Neural cell (in vitro differentiated cells): ENCODE measurements at regions not wholly inside any gene's neighbourhood (a gene's known extent, or its start where the extent isn't known, plus 50 kb on each side); places are given as distances from the start of the nearest gene placed in this dataset.

ENCODE experiments used
- H2AFZ ChIP-seq: fragments of 200-600, 300-800 bp; sonication (generic), shearing (Covaris generic); 2 replicates; pipeline ENCODE4 v1.6.0; 2014; ENCODE audit warnings: low read depth, mild to moderate bottlenecking, antibody characterized with exemption, low read length, moderate library complexity
- H3F3A ChIP-seq: fragments of 200-600 bp; shearing (Covaris generic); 2 replicates; pipeline ENCODE4 v1.6.1; 2016; ENCODE audit warnings: mild to moderate bottlenecking, moderate library complexity, mixed read lengths, antibody characterized with exemption, low read length; ENCODE audit not compliant: insufficient read depth, poor library complexity, severe bottlenecking
- H3K27ac ChIP-seq: fragments of 200-600, 300-800 bp; sonication (generic), shearing (Covaris generic); 2 replicates; pipeline ENCODE4 v1.5.1; 2014; ENCODE audit warnings: mild to moderate bottlenecking, low read length, moderate library complexity
- H3K27me3 ChIP-seq: fragments of 300-800, 200-600 bp; sonication (generic), shearing (Covaris generic); 2 replicates; pipeline ENCODE4 v1.6.0; 2014; ENCODE audit warnings: mild to moderate bottlenecking, low read depth, low read length, moderate library complexity; ENCODE audit not compliant: insufficient read depth
- H3K36me3 ChIP-seq: fragments of 300-800, 200-600 bp; sonication (generic), shearing (Covaris generic); 2 replicates; pipeline ENCODE4 v1.5.1; 2014; ENCODE audit warnings: mild to moderate bottlenecking, antibody characterized with exemption, low read length, moderate library complexity; ENCODE audit not compliant: insufficient read depth
- H3K4me2 ChIP-seq: fragments of 300-800, 200-600 bp; sonication (generic), shearing (Covaris generic); 2 replicates; pipeline ENCODE4 v1.6.0; 2014; ENCODE audit warnings: mild to moderate bottlenecking, low read length
- H3K4me3 ChIP-seq: fragments of 300-800, 200-600 bp; sonication (generic), shearing (Covaris generic); 2 replicates; pipeline ENCODE4 v1.5.1; 2014; ENCODE audit warnings: mild to moderate bottlenecking, low read length, moderate library complexity
- H3K79me2 ChIP-seq: fragments of 200-600 bp; shearing (Covaris generic); replicated peaks from 2 replicates; pipeline ENCODE4 v1.6.0; 2014; ENCODE audit warnings: mild to moderate bottlenecking, low read length, moderate library complexity; ENCODE audit not compliant: insufficient read depth
- H3K9ac ChIP-seq: fragments of 300-800, 200-600 bp; sonication (generic), shearing (Covaris generic); 2 replicates; pipeline ENCODE4 v1.6.1; 2016; ENCODE audit warnings: mild to moderate bottlenecking, low read length, mixed read lengths
- H3K9me2 ChIP-seq: fragments of 200-600 bp; shearing (Covaris generic); 2 replicates; pipeline ENCODE4 v1.6.1; 2016; ENCODE audit warnings: mild to moderate bottlenecking, low read length, mixed read lengths; ENCODE audit not compliant: insufficient read depth
- H3K9me3 ChIP-seq: fragments of 200-600, 300-800 bp; sonication (generic), shearing (Covaris generic); 2 replicates; pipeline ENCODE4 v1.6.1; 2016; ENCODE audit warnings: mild to moderate bottlenecking, mixed run types, low read length, moderate library complexity, mixed read lengths
- H4K20me1 ChIP-seq: fragments of 200-600 bp; shearing (Covaris generic); 2 replicates; pipeline ENCODE4 v1.6.1; 2016; ENCODE audit warnings: mild to moderate bottlenecking, mixed run types; ENCODE audit not compliant: insufficient read depth
- CTCF ChIP-seq: fragments of 450-650 bp; IDR thresholded peaks from 2 replicates; pipeline ENCODE4 v1.5.1; 2014; ENCODE audit warnings: antibody characterized with exemption, mild to moderate bottlenecking, moderate library complexity; ENCODE audit not compliant: poor library complexity, severe bottlenecking
- EP300 ChIP-seq: fragments of 450-650 bp; conservative IDR thresholded peaks from 2 replicates; pipeline ENCODE4 v1.6.1; 2014; ENCODE audit warnings: antibody characterized with exemption, mild to moderate bottlenecking, moderate library complexity; ENCODE audit not compliant: poor library complexity, severe bottlenecking
- EZH2 ChIP-seq: fragments of 200-600, 300-800 bp; shearing (Covaris generic), sonication (generic); IDR thresholded peaks from 2 replicates; pipeline ENCODE4 v1.6.1; 2014; ENCODE audit warnings: antibody characterized with exemption, low read length, borderline replicate concordance, mild to moderate bottlenecking; ENCODE audit not compliant: insufficient read depth, poor library complexity, severe bottlenecking
- MXI1 ChIP-seq: fragments of 450-650 bp; conservative IDR thresholded peaks from 2 replicates; pipeline ENCODE4 v1.6.1; 2014; ENCODE audit warnings: antibody characterized with exemption, mild to moderate bottlenecking; ENCODE audit not compliant: poor library complexity, severe bottlenecking
- POLR2AphosphoS5 ChIP-seq: IDR thresholded peaks from 2 replicates; pipeline ENCODE4 v1.6.1; 2012
- RAD21 ChIP-seq: fragments of 450-650 bp; conservative IDR thresholded peaks from 2 replicates; pipeline ENCODE4 v1.6.1; 2014; ENCODE audit warnings: antibody characterized with exemption, mild to moderate bottlenecking, moderate library complexity
- REST ChIP-seq: IDR thresholded peaks from 2 replicates; pipeline ENCODE4 v1.6.1; 2012; ENCODE audit warnings: borderline replicate concordance
- SMC3 ChIP-seq: fragments of 450-650 bp; conservative IDR thresholded peaks from 2 replicates; pipeline ENCODE4 v1.6.1; 2014; ENCODE audit warnings: antibody characterized with exemption, mild to moderate bottlenecking, moderate library complexity; ENCODE audit not compliant: poor library complexity
- TAF1 ChIP-seq: IDR thresholded peaks from 2 replicates; pipeline ENCODE4 v1.6.1; 2012; ENCODE audit warnings: low read depth

DNA sequence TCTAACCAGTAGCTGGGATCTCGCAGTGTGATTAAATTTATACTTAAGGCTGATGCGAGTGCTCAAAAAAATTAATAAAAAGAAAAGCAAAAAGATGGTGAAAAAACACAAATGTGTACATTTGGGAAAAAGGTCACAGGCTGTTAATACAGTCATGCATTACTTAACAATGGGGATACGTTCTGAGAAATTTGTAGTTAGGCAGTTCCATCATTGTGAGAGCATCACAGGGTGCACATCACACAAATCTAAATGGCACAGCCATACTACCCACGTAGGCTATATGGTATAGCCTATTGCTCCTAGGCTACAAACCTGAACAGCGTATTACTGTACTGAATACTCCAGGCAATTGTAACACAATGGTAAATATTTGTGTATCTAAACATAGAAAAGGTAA lies 142.4 kb upstream of the MYOCD start:
- no peak overlapping the region for H2AFZ ChIP-seq
- no peaks in the 10 kb centered on the region for H3K36me3 ChIP-seq

GRCh38 chr17:12528036-12528435 lies 137.7 kb upstream of the MYOCD start:
- H3K36me3 ChIP-seq: no peaks in the 10 kb centered on the region
- no peaks in the 10 kb centered on the region for H3K9me2 ChIP-seq
- H3K9ac ChIP-seq: no peak overlapping the region
- no peaks in the 10 kb centered on the region for H3K79me2 ChIP-seq
- no peaks in the 10 kb centered on the region for H4K20me1 ChIP-seq
- no peaks in the 10 kb centered on the region for H3K9me3 ChIP-seq
- no peaks in the 10 kb centered on the region for H3F3A ChIP-seq
- no peak overlapping the region for H3K4me3 ChIP-seq
- no peak overlapping the region for H2AFZ ChIP-seq
- H3K4me2 ChIP-seq: no peak overlapping the region
- no peaks in the 10 kb centered on the region for H3K27me3 ChIP-seq
- no peak for TF ChIP-seq EP300
- TF ChIP-seq RAD21: no peak
- no peak for TF ChIP-seq REST
- TF ChIP-seq TAF1: no peak
- no peak for TF ChIP-seq MXI1
- TF ChIP-seq CTCF: no peak
- TF ChIP-seq EZH2: no peak
- no peak for TF ChIP-seq SMC3
- no peak for TF ChIP-seq POLR2AphosphoS5
- H3K27ac ChIP-seq: no peak overlapping the region

More for the DNA sequence above, 142.4 kb upstream of the MYOCD start:
- no peak overlapping the region for H3K4me2 ChIP-seq
- no peaks in the 10 kb centered on the region for H3K27me3 ChIP-seq
- no peak overlapping the region for H3K4me3 ChIP-seq
- H3K79me2 ChIP-seq: no peaks in the 10 kb centered on the region
- H3K9me2 ChIP-seq: no peaks in the 10 kb centered on the region
- TF ChIP-seq MXI1 (no peak), CTCF (no peak), EP300 (no peak), EZH2 (no peak), TAF1 (no peak)
- H3K27ac ChIP-seq: no peak overlapping the region
- H3F3A ChIP-seq: no peaks in the 10 kb centered on the region
- H3K9ac ChIP-seq: no peak overlapping the region
- H4K20me1 ChIP-seq: no peaks in the 10 kb centered on the region
- H3K9me3 ChIP-seq: no peaks in the 10 kb centered on the region
